GM06990 (cell line): ENCODE measurements at regions not wholly inside any gene's neighbourhood (a gene's known extent, or its start where the extent isn't known, plus 50 kb on each side); places are given as distances from the start of the nearest gene placed in this dataset.

Source experiments
- DNase-seq: peaks from one replicate; pipeline ENCODE4 v3.0.0-alpha.2; 2011; ENCODE audit not compliant: insufficient read length; ENCODE audit errors: extremely low read depth
- H3K27me3 ChIP-seq: replicated peaks from 2 replicates; pipeline ENCODE4 v1.6.0; 2011; ENCODE audit warnings: low read length; ENCODE audit not compliant: control insufficient read depth, insufficient read depth
- H3K36me3 ChIP-seq: 2 replicates; pipeline ENCODE4 v1.5.1; 2011; ENCODE audit warnings: low read length; ENCODE audit not compliant: control insufficient read depth, insufficient read depth
- H3K4me3 ChIP-seq: replicated peaks from 2 replicates; pipeline ENCODE4 v1.5.1; 2011; ENCODE audit warnings: low read depth, mild to moderate bottlenecking, control low read depth, low read length
- TF ChIP-seq, protein P1 (sequence below): IDR thresholded peaks from 2 replicates; pipeline ENCODE4 v1.5.1; 2011; ENCODE audit warnings: low read length, control low read depth, mild to moderate bottlenecking, inconsistent platforms; ENCODE audit not compliant: insufficient read depth, poor library complexity, severe bottlenecking

GRCh38 chr5:67434466-67434865, 237.9 kb upstream of the CD180 start:
- no peak overlapping the region for H3K4me3 ChIP-seq
- DNase-seq = no peak
- no peaks in the 10 kb centered on the region for H3K27me3 ChIP-seq
- TF ChIP-seq, protein P1, sequence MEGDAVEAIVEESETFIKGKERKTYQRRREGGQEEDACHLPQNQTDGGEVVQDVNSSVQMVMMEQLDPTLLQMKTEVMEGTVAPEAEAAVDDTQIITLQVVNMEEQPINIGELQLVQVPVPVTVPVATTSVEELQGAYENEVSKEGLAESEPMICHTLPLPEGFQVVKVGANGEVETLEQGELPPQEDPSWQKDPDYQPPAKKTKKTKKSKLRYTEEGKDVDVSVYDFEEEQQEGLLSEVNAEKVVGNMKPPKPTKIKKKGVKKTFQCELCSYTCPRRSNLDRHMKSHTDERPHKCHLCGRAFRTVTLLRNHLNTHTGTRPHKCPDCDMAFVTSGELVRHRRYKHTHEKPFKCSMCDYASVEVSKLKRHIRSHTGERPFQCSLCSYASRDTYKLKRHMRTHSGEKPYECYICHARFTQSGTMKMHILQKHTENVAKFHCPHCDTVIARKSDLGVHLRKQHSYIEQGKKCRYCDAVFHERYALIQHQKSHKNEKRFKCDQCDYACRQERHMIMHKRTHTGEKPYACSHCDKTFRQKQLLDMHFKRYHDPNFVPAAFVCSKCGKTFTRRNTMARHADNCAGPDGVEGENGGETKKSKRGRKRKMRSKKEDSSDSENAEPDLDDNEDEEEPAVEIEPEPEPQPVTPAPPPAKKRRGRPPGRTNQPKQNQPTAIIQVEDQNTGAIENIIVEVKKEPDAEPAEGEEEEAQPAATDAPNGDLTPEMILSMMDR = no peak
- H3K36me3 ChIP-seq = no peaks in the 10 kb centered on the region

DNA sequence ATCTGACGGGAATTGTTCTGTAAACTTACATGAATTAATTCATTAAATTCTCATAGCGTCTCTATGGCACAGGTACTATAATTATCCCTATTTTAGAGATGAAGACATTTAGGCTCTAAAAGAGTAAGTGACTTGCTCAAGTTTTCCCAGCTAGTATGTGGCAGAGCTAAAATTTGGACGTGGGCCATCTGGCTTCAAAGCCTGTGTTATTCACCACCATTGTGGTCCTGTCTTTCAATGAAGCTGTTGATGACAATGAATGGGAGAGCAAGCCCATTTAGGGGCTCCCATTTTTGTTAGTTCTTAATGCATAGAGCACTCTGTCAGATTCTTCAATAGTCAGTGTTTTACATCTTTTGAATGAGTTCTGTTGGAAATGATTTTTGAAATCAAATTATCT, 236.0 kb upstream of the CD180 start:
- TF ChIP-seq, protein P1 = no peak
- no peaks in the 10 kb centered on the region for H3K27me3 ChIP-seq
- H3K36me3 ChIP-seq = no peaks in the 10 kb centered on the region
- no peak overlapping the region for H3K4me3 ChIP-seq
- no peak for DNase-seq

DNA sequence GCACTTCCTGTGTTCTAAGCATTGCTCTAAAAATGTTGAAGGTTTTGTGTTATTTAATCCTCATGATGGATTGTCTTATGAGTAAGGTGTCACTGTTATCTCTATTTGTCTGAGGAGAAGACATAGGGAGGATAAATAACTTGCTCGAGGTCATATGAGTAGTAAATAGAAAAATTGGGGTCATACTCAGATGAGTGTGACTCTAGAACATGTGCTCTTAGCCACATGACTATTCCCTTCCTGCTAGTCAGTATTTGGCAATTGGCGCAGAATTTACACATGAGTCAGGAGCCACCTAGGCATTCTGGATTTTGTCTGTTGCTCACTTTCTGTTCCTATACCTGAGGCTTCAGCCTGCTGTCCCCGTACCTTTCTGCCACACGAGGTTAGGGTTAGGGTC, 234.6 kb upstream of the CD180 start:
- no peaks in the 10 kb centered on the region for H3K36me3 ChIP-seq
- DNase-seq = no peak
- TF ChIP-seq, protein P1 = no peak
- H3K27me3 ChIP-seq = no peaks in the 10 kb centered on the region
- H3K4me3 ChIP-seq = no peak overlapping the region

DNA sequence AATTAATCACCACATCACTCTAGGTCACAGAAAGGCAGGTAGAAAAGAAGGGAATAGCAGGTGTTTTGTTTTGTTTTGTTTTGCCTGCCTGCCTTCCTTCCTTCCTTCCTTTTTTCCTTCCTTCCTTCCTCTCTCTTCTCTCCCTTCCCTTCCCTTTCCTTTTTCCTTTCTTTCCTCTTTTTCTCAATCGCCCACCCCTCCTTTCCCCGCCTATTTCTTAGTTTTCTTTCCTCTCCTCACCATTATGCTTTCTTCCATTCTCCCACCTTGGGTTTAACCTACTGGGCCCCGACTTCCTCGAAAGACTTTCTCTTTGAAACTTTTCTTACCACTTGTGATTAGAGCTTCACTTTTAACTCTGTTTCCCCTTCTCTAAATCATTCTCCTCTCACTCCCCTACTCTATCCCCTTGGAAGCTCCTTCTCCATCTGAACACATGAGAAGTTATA, 231.3 kb upstream of the CD180 start:
- no peak for DNase-seq
- Histone ChIP-seq H3K36me3 (no peaks in the 10 kb centered on the region), H3K4me3 (no peak overlapping the region), H3K27me3 (no peaks in the 10 kb centered on the region)
- TF ChIP-seq, protein P1 = no peak

GRCh38 chr5:67426961-67427849, 230.6 kb upstream of the CD180 start:
- no peak overlapping the region for H3K4me3 ChIP-seq
- DNase-seq = no peak
- H3K36me3 ChIP-seq = no peaks in the 10 kb centered on the region
- H3K27me3 ChIP-seq = no peaks in the 10 kb centered on the region
- TF ChIP-seq, protein P1 = no peak
